ENCODE measurements at regions not wholly inside any gene's neighbourhood (a gene's known extent, or its start where the extent isn't known, plus 50 kb on each side); places are given as distances from the start of the nearest gene placed in this dataset.

GRCh38 chr18:45565280-45565970, 49.9 kb upstream of the SLC14A2 start:
- TF ChIP-seq, protein P1, sequence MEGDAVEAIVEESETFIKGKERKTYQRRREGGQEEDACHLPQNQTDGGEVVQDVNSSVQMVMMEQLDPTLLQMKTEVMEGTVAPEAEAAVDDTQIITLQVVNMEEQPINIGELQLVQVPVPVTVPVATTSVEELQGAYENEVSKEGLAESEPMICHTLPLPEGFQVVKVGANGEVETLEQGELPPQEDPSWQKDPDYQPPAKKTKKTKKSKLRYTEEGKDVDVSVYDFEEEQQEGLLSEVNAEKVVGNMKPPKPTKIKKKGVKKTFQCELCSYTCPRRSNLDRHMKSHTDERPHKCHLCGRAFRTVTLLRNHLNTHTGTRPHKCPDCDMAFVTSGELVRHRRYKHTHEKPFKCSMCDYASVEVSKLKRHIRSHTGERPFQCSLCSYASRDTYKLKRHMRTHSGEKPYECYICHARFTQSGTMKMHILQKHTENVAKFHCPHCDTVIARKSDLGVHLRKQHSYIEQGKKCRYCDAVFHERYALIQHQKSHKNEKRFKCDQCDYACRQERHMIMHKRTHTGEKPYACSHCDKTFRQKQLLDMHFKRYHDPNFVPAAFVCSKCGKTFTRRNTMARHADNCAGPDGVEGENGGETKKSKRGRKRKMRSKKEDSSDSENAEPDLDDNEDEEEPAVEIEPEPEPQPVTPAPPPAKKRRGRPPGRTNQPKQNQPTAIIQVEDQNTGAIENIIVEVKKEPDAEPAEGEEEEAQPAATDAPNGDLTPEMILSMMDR (IDR thresholded peaks at IDR 0.05; ENCODE audit: insufficient read depth, missing control alignments), result no peak
- FAIRE-seq (no peak), DNase-seq (ENCODE audit: insufficient read length, low spot score) (no peak)
